ENCODE measurements at regions not wholly inside any gene's neighbourhood (a gene's known extent, or its start where the extent isn't known, plus 50 kb on each side); places are given as distances from the start of the nearest gene placed in this dataset.
"Not testable (repeated sequence)": the region's sequence is repeated elsewhere in the genome, so short reads cannot be mapped to it uniquely, and the experiment has no call there.

- Mint-ChIP-seq H3K9me3 (peaks cover 0 to 4% (median 3%) of the 10 kb centered on the region in 3 donors), H3K36me3 (no peaks in the 10 kb centered on the region), H3K27me3 (no peaks in the 10 kb centered on the region), H3K27ac (no peak overlapping the region), H3K4me3 (no peak overlapping the region), H3K4me1 (no peaks in the 10 kb centered on the region)
Observed at GRCh38 chr1:195241066-195241465, 1367.2 kb downstream of the KCNT2 start.

DNA sequence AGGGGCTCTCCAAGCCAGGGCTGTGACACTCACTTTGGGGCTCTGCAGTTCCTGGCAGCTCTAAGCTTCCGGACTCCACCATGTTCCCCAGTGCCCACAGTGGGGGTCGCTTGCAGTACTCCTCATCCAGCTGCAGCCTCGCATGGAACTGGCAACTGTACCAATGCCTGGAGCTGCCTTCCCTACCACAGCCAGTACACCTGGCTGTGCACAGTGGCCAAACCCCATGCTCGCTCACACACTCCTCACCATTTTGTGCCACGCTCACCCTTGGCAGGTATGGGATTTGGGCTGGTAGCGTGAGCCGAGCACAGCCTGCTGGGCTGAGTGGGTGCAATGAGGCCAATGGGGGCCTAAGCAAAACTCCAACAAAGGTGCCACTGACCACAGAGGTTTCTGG lies 1369.9 kb downstream of the KCNT2 start:
- Mint-ChIP-seq H3K4me1 (no peaks in the 10 kb centered on the region), H3K27me3 (no peaks in the 10 kb centered on the region), H3K9me3 (peaks cover 1 to 4% (median 3%) of the 10 kb centered on the region in 3 donors), H3K36me3 (no peaks in the 10 kb centered on the region), H3K4me3 (no peak overlapping the region), H3K27ac (no peak overlapping the region)

GRCh38 chr1:195236991-195237889 lies 1371.0 kb downstream of the KCNT2 start:
- no peaks in the 10 kb centered on the region for H3K27me3 Mint-ChIP-seq
- H3K27ac Mint-ChIP-seq: no peak overlapping the region
- H3K9me3 Mint-ChIP-seq: peaks cover 1 to 5% (median 3%) of the 10 kb centered on the region in 3 donors
- no peaks in the 10 kb centered on the region for H3K4me1 Mint-ChIP-seq
- H3K36me3 Mint-ChIP-seq: no peaks in the 10 kb centered on the region
- no peak overlapping the region for H3K4me3 Mint-ChIP-seq

GRCh38 chr1:195218428-195219212 lies 1389.6 kb downstream of the KCNT2 start:
- peaks cover 0 to 1% (median 0%) of the 10 kb centered on the region in 3 donors for H3K9me3 Mint-ChIP-seq
- no peak overlapping the region for H3K27ac Mint-ChIP-seq
- H3K4me1 Mint-ChIP-seq: no peaks in the 10 kb centered on the region
- H3K27me3 Mint-ChIP-seq: no peaks in the 10 kb centered on the region
- H3K36me3 Mint-ChIP-seq: no peaks in the 10 kb centered on the region
- H3K4me3 Mint-ChIP-seq: no peak overlapping the region

DNA sequence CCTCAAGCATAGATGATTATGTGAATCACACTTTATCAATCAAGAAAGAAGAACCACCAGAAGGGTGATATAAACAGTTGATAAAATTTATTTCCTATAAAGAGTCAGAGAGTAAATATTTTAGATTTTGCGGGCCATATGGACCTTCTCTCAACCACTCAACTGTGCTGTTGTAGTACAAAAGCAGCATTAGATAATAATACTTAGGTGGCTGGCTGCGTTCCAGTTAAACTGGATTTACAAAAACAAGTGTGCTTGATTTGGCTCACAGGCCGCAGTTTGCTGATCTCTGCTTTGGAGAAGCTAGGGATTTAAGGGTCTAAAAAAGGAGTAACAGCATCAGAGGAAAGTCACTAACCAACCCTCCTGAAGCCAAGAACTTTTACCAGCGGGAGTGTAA lies 1406.0 kb downstream of the KCNT2 start:
- Mint-ChIP-seq H3K4me3 (no peak overlapping the region), H3K27ac (no peak overlapping the region), H3K36me3 (no peaks in the 10 kb centered on the region), H3K9me3 (no peaks in the 10 kb centered on the region), H3K4me1 (no peaks in the 10 kb centered on the region), H3K27me3 (no peaks in the 10 kb centered on the region)

- no peaks in the 10 kb centered on the region for H3K36me3 Mint-ChIP-seq
- no peaks in the 10 kb centered on the region for H3K4me1 Mint-ChIP-seq
- no peak overlapping the region for H3K4me3 Mint-ChIP-seq
- H3K27ac Mint-ChIP-seq: no peak overlapping the region
- no peaks in the 10 kb centered on the region for H3K9me3 Mint-ChIP-seq
- H3K27me3 Mint-ChIP-seq: no peaks in the 10 kb centered on the region
Observed at GRCh38 chr1:195200772-195201171, 1407.5 kb downstream of the KCNT2 start.

GRCh38 chr1:195197116-195197515 lies 1411.1 kb downstream of the KCNT2 start:
- Mint-ChIP-seq H3K27ac (no peak overlapping the region), H3K4me1 (peaks cover 0 to 5% (median 3%) of the 10 kb centered on the region in 3 donors), H3K36me3 (no peaks in the 10 kb centered on the region), H3K27me3 (no peaks in the 10 kb centered on the region), H3K4me3 (no peak overlapping the region), H3K9me3 (peaks cover 0 to 4% (median 0%) of the 10 kb centered on the region in 3 donors)

GRCh38 chr1:195195423-195196057 lies 1412.7 kb downstream of the KCNT2 start:
- H3K9me3 Mint-ChIP-seq: peaks cover 0 to 4% (median 0%) of the 10 kb centered on the region in 3 donors
- H3K27me3 Mint-ChIP-seq: no peaks in the 10 kb centered on the region
- peaks cover 0 to 5% (median 3%) of the 10 kb centered on the region in 3 donors for H3K4me1 Mint-ChIP-seq
- no peaks in the 10 kb centered on the region for H3K36me3 Mint-ChIP-seq
- H3K27ac Mint-ChIP-seq: no peak overlapping the region
- H3K4me3 Mint-ChIP-seq: peak overlapping the region in 1 of 4 donors; percentile 1

- Mint-ChIP-seq H3K27me3 (no peaks in the 10 kb centered on the region), H3K9me3 (peaks cover 0 to 4% (median 0%) of the 10 kb centered on the region in 3 donors), H3K36me3 (no peaks in the 10 kb centered on the region), H3K4me3 (no peak overlapping the region), H3K4me1 (peaks cover 0 to 5% (median 3%) of the 10 kb centered on the region in 3 donors), H3K27ac (no peak overlapping the region)
Observed at GRCh38 chr1:195193134-195193533, 1415.1 kb downstream of the KCNT2 start.

GRCh38 chr1:195188821-195189220 lies 1419.4 kb downstream of the KCNT2 start:
- H3K4me1 Mint-ChIP-seq: no peaks in the 10 kb centered on the region
- no peak overlapping the region for H3K27ac Mint-ChIP-seq
- no peaks in the 10 kb centered on the region for H3K27me3 Mint-ChIP-seq
- no peaks in the 10 kb centered on the region for H3K36me3 Mint-ChIP-seq
- H3K4me3 Mint-ChIP-seq: no peak overlapping the region
- H3K9me3 Mint-ChIP-seq: peaks cover 0 to 4% (median 0%) of the 10 kb centered on the region in 3 donors

GRCh38 chr1:195186544-195186943 lies 1421.7 kb downstream of the KCNT2 start:
- Mint-ChIP-seq H3K4me3 (no peak overlapping the region), H3K27me3 (no peaks in the 10 kb centered on the region), H3K27ac (no peak overlapping the region)

DNA sequence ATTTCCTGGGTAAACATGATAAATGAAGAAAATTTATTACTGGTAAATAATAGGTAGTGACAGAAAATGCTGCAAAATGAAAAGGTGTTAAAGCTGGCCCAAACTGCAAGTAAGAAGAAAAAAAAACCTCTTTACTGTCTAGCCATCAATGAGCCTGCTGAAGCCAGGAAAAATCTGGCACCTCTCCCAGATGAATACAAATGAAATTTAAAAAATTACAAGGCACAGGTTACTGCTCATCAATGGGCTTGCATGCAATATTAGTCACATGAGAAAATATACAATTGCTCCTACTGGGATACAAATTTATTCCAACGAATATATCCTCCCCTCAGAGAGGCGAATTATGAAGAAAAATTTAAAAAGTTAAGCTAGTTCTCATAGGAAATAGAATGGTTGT lies 1422.5 kb downstream of the KCNT2 start:
- H3K4me1 Mint-ChIP-seq: no peaks in the 10 kb centered on the region
- peaks cover 0 to 4% (median 0%) of the 10 kb centered on the region in 3 donors for H3K9me3 Mint-ChIP-seq
- H3K27me3 Mint-ChIP-seq: no peaks in the 10 kb centered on the region
- no peak overlapping the region for H3K4me3 Mint-ChIP-seq
- no peak overlapping the region for H3K27ac Mint-ChIP-seq
- no peaks in the 10 kb centered on the region for H3K36me3 Mint-ChIP-seq

More at GRCh38 chr1:195186544-195186943, 1421.7 kb downstream of the KCNT2 start:
- Mint-ChIP-seq H3K9me3 (no peaks in the 10 kb centered on the region), H3K4me1 (no peaks in the 10 kb centered on the region), H3K36me3 (no peaks in the 10 kb centered on the region)

DNA sequence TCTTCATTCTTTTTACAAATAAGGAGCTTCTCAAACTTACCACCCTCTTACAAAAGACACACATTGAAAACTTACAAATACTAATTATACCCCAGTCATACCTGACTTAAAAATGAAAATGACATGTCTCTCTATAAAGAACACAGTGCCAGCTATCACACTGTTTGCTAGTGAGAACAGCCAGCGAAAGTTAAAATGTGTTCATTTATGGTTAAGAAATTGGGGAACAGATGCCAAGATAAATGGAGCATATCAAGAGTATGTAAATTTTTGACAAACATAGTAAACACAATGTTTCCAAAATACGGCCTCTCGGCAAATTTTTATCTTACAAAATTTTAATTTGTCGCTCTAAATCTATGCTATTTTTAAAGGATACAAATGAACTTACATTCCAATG lies 1422.9 kb downstream of the KCNT2 start:
- Mint-ChIP-seq H3K27ac (no peak overlapping the region), H3K27me3 (no peaks in the 10 kb centered on the region), H3K9me3 (peaks cover 0 to 6% (median 0%) of the 10 kb centered on the region in 3 donors), H3K36me3 (peaks cover 3% of the 10 kb centered on the region), H3K4me1 (no peaks in the 10 kb centered on the region), H3K4me3 (no peak overlapping the region)

- no peaks in the 10 kb centered on the region for H3K4me1 Mint-ChIP-seq
- H3K9me3 Mint-ChIP-seq: peaks cover 0 to 5% (median 2%) of the 10 kb centered on the region in 3 donors
- H3K4me3 Mint-ChIP-seq: no peak overlapping the region
- no peak overlapping the region for H3K27ac Mint-ChIP-seq
- H3K36me3 Mint-ChIP-seq: no peaks in the 10 kb centered on the region
- no peaks in the 10 kb centered on the region for H3K27me3 Mint-ChIP-seq
Observed at GRCh38 chr1:195173753-195174152, 1434.5 kb downstream of the KCNT2 start.

DNA sequence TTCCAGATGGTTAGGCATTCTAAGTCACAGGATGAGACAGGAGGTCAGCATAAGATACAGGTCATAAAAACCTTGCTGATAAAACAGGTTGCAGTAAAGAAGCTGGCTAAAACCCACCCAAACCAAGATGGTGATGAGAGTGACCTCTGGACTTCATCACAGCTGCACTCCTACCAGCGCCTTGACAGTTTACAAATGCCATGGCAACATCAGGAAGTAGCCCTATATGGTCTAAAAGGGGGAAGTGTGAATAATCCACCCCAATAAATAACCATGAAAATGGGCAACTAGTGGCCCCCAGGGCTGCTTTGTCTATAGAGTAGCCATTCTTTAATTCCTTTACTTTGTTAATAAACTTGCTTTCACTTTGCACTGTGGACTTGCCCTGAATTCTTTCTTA lies 1448.4 kb downstream of the KCNT2 start:
- not testable (repeated sequence) for H3K9me3 Mint-ChIP-seq, H3K4me3 Mint-ChIP-seq, H3K27me3 Mint-ChIP-seq, H3K36me3 Mint-ChIP-seq, H3K4me1 Mint-ChIP-seq, H3K27ac Mint-ChIP-seq
